HG03066 (cell line): ENCODE measurements at regions not wholly inside any gene's neighbourhood (a gene's known extent, or its start where the extent isn't known, plus 50 kb on each side); places are given as distances from the start of the nearest gene placed in this dataset.
"Not testable (repeated sequence)": the region's sequence is repeated elsewhere in the genome, so short reads cannot be mapped to it uniquely, and the experiment has no call there.

ENCODE experiments used
- ATAC-seq: cut with Tn5 transposase; IDR thresholded peaks from one replicate; pipeline ENCODE4 v1.9.1; 2021; ENCODE audit warnings: low read depth; ENCODE audit not compliant: unreplicated experiment

DNA sequence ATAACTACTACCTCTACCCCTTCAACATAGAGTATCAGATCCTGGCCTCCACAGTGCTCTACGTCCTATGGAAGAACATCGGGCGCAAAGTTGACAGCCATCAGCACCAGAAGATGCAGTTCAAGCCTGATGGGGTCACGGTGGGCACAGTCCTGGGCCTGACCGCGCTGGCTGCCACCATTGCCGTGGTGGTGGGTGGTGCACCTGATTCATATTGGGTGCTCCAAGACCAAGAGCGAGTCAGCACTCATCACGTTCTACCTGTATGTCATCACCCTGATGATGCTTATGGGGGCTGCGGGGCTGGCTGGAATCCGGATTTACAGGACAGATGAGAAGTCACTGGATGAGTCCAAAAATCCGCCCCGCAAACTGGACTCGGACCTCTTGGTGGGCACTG, 846.4 kb downstream of the RPIA start:
- ATAC-seq = not testable (repeated sequence)

DNA sequence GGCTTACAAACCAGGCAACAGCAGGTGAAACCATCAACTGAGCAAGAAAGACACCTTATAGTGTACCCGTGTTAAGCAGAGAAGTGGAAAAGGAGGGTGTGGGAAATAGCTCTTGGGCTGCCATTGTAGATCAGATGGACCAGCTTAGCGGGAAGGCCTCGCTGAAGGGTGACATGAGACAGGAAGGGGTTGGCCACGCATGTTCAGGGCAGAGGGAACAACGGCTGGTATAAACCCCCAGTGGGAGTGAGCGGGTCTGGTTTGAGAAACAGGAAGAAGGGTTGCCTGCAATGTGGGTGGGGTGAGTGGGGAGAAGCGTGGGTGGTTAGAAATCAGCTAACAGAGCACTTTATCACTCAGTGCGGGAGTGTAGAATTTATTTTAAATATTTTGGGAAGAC, 852.6 kb downstream of the RPIA start:
- not testable (repeated sequence) for ATAC-seq

GRCh38 chr2:89579154-89579553, 887.7 kb downstream of the RPIA start:
- ATAC-seq = not testable (repeated sequence)

GRCh38 chr2:89582816-89583215, 891.3 kb downstream of the RPIA start:
- ATAC-seq = not testable (repeated sequence)

DNA sequence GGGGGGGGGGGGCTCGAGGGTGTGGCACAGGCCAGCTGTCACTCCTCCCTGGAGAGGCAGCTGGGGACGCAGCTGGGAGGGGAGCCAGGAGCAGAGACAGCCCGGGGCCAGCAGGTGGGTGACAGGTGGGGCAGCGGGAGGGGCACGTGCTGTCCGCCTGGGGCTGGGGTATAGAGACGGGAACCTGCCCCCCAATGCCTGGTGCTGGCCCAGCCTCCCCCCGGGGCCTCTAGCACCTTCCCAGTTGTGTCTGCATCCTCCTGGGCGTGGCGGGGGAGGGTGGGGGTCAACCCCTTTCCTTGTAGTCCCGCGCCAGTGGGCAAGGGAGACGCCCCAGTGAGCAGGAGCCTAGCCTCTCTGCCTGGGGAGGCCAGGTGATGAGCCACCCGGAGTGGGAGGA, 892.6 kb downstream of the RPIA start:
- not testable (repeated sequence) for ATAC-seq

DNA sequence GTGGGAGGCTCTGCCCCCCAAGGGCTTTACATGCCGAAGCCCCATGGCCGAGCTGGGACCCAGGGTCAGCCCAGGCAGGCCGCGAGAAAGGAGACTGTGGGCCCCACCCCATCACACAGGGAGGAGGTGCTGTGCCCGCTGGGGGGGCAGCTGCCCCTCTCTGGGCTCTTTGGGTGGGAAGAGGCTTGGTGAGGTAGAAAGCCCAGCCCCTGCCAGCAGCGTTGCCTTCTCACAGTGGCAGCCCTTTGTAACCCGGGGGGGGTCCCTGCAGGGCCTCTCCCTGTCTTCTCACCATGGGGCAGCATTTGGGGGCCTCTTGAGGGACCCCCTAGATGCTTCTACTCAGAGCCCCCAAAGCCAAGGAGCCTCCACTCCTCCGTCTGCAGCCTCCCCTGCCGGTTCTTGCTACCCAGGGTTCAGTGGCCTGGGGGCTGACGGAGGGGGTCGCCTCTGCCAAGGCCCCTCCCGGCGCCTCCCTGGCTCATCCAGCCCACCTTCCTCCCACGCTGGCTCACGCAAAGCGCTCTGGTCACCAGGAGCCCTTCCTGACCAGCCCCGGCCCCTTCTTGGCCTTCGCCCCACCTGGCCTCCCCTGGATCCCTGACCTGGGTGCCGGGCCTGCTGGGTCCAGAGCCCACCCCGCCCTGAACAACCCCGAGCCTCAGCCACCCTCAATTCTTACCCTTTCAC, 893.5 kb downstream of the RPIA start:
- not testable (repeated sequence) for ATAC-seq

DNA sequence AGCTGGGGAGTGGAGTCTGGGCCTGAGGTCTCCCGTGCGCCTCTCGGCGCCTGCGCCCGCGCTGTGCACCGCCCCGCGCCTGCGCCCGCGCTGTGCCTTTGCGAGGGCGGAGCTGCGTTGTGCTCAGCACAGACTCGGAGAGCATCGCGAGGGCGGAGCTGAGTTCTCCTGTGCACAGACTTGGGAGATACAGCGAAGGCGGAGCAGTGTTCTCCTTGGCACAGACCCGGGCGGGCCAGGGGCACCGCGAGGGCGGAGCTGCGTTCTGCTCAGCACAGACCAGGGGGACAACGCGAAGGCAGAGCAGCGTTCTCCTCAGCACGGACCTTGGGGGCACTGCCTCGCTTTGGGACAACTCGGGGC, 894.1 kb downstream of the RPIA start:
- ATAC-seq = peak; percentile 96

DNA sequence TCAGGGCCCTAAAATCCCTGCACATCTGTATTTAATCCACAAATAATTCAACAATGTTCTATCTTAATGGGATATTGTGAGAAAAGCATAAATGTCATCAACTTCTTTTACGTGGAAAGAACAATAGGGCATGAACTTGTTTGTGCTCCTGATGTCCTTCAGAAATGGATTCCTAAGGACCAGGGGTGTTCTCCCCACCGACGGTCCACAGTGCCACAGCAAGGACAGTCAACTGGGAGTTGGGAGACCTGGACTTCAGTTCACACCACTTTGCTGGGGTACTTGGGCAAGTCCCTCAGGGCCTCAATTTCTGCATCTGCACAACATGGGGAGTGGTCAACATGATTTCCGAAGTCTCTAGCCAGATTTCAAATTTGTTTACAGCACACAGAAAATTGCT, 908.4 kb downstream of the RPIA start:
- ATAC-seq = not testable (repeated sequence)

- ATAC-seq = not testable (repeated sequence)
Observed at GRCh38 chr2:89606514-89606913, 915.0 kb downstream of the RPIA start.

DNA sequence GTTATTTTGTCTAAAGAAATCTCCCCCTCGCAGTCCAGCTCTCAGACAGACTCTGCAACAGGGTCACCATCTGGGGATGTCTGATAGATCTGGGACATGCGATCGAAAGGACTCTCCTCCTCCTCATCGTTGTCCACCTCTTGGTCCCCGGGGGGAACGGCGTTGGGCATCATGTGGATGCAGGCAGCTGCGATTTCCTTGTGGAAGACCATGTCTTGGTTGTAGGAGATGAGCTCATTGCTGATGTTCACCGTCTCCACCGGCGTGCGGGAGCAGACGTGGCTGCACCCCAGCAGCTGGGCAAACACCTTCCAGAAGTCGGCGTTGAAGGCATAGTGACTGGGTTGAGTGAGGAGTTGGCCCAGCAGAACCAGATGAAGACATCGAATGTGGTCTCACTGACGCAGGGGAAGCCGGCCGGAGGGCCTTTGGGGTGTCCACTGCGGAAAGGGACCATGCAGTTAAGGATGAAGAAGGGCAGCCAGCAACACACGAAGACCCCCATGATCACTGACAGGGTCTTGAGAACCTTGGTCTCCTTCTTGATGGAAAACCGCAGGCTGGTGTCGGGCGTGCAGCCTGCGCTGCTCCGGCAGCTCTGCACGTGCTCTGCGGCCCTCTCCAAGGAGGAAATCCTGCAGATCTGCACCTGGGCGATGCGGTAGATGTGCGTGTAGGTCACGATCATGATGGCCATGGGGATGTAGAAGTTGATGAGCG, 918.9 kb downstream of the RPIA start:
- ATAC-seq = not testable (repeated sequence)

- ATAC-seq = not testable (repeated sequence)
Observed at GRCh38 chr2:89610927-89611515, 919.5 kb downstream of the RPIA start.

GRCh38 chr2:89611710-89612109, 920.2 kb downstream of the RPIA start:
- ATAC-seq = not testable (repeated sequence)

- not testable (repeated sequence) for ATAC-seq
Observed at GRCh38 chr2:89649268-89649667, 957.8 kb downstream of the RPIA start.

DNA sequence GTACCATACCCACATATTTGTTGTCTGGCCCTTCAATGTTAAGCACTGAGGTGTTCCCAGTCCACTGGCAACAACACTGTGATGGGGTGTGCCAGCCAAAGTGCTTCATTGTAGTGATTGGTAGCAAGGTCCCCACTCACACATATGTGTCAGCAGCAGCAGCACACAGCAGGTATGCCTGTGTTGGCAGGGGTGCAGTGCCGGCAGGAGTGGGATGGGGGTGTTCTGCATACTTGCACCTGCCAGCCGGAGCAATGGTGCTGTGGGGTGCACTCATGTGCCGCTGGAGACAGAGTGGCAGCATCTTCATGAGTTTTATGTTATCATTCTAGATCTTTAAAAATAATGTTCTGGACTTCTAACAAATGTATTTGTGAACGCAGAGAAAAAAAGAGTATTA, 987.8 kb downstream of the RPIA start:
- not testable (repeated sequence) for ATAC-seq
